GM12872 (cell line): ENCODE measurements at regions not wholly inside any gene's neighbourhood (a gene's known extent, or its start where the extent isn't known, plus 50 kb on each side); places are given as distances from the start of the nearest gene placed in this dataset.

Source experiments
- CTCF ChIP-seq: IDR thresholded peaks from 3 replicates; pipeline ENCODE4 v1.5.1; 2011; ENCODE audit warnings: low read depth, mild to moderate bottlenecking, low read length, moderate library complexity; ENCODE audit not compliant: insufficient read depth

GRCh38 chr3:5545719-5546118, 358.2 kb downstream of the EDEM1 start:
- TF ChIP-seq CTCF, result no peak

- no peak for TF ChIP-seq CTCF
Observed at GRCh38 chr3:5553203-5553602, 365.7 kb downstream of the EDEM1 start.

GRCh38 chr3:5554245-5554747, 366.8 kb downstream of the EDEM1 start:
- no peak for TF ChIP-seq CTCF

GRCh38 chr3:5560199-5560598, 372.7 kb downstream of the EDEM1 start:
- no peak for TF ChIP-seq CTCF

- TF ChIP-seq CTCF, result no peak
Observed at GRCh38 chr3:5563537-5564277, 376.2 kb downstream of the EDEM1 start.

- TF ChIP-seq CTCF, result no peak
Observed at GRCh38 chr3:5564278-5564666, 376.8 kb downstream of the EDEM1 start.

GRCh38 chr3:5565026-5565425, 377.5 kb downstream of the EDEM1 start:
- no peak for TF ChIP-seq CTCF
